CD4-positive, alpha-beta T cell (primary cell): ENCODE measurements at regions not wholly inside any gene's neighbourhood (a gene's known extent, or its start where the extent isn't known, plus 50 kb on each side); places are given as distances from the start of the nearest gene placed in this dataset.

Source experiments
- ATAC-seq: fragments of 200-7000 bp; cut with Tn5 transposase; one replicate; pipeline ENCODE4 v1.10.0; 2022; ENCODE audit warnings: mild to moderate bottlenecking; ENCODE audit not compliant: poor library complexity
- CTCF ChIA-PET: fragments of 350-600 bp; sonication (Branson Sonifier 250); formaldehyde crosslinking; loops from one replicate; lab custom pipeline; 2021; ENCODE audit warnings: antibody characterized with exemption, inconsistent platforms; lab: Charles Lee
- POLR2A ChIA-PET: fragments of 350-600 bp; sonication (Branson Sonifier 250); formaldehyde crosslinking; loops from one replicate; lab custom pipeline; 2021; ENCODE audit warnings: antibody characterized with exemption, inconsistent platforms; lab: Charles Lee
- DNase-seq, 14 experiments: peaks; one replicate each; pipeline ENCODE4 v3.0.0-alpha.2; 2013 to 2020; ENCODE audit warnings: mixed read lengths in 2 of 14
- H3K27ac ChIP-seq, 2 donors: one replicate each; pipeline versions ENCODE4 v1.5.1 to v1.7.0; 2013; ENCODE audit warnings: low read length in 2 of 2, low read depth in 1 of 2, mild to moderate bottlenecking in 1 of 2
- H3K27me3 ChIP-seq, 2 experiments: 1 replicate in 1 of 2; 2 replicates in 1 of 2; pipeline versions ENCODE4 v1.6.1 to v1.7.0; 2013; ENCODE audit warnings: low read length in 2 of 2, control low read depth in 1 of 2, mild to moderate bottlenecking in 1 of 2, moderate library complexity in 1 of 2; ENCODE audit not compliant: insufficient read depth in 2 of 2, control insufficient read depth in 1 of 2
- H3K36me3 ChIP-seq: one replicate; pipeline ENCODE4 v1.6.1; 2013; ENCODE audit warnings: low read length, control low read depth; ENCODE audit not compliant: insufficient read depth
- H3K4me1 ChIP-seq: one replicate; pipeline ENCODE4 v1.6.1; 2013; ENCODE audit warnings: low read length, control low read depth; ENCODE audit not compliant: insufficient read depth
- H3K4me3 ChIP-seq: one replicate; pipeline ENCODE4 v1.5.1; 2013; ENCODE audit warnings: mild to moderate bottlenecking, low read length, moderate library complexity
- H3K9me3 ChIP-seq, 2 experiments: 1 replicate in 1 of 2; 2 replicates in 1 of 2; pipeline versions ENCODE4 v1.6.1 to v1.7.0; 2013; ENCODE audit warnings: low read length in 2 of 2, mild to moderate bottlenecking in 2 of 2, control low read depth in 1 of 2, moderate library complexity in 1 of 2; ENCODE audit not compliant: control insufficient read depth in 1 of 2, insufficient read depth in 1 of 2
- H3K27ac Mint-ChIP-seq: one replicate; pipeline ENCODE4 v1.8.0; 2020; ENCODE audit warnings: mixed read lengths
- H3K27me3 Mint-ChIP-seq: one replicate; pipeline ENCODE4 v1.8.0; 2021; ENCODE audit warnings: mixed read lengths
- H3K36me3 Mint-ChIP-seq: one replicate; pipeline ENCODE4 v1.8.0; 2021; ENCODE audit warnings: low read depth, mixed read lengths
- H3K4me1 Mint-ChIP-seq: one replicate; pipeline ENCODE4 v1.8.0; 2021; ENCODE audit warnings: low read depth, mixed read lengths
- H3K4me3 Mint-ChIP-seq: one replicate; pipeline ENCODE4 v1.8.0; 2020; ENCODE audit warnings: mild to moderate bottlenecking, mixed read lengths
- H3K9me3 Mint-ChIP-seq: one replicate; pipeline ENCODE4 v1.8.0; 2020; ENCODE audit warnings: mixed read lengths
- intact Hi-C, 2 experiments: fragments of 100-400 bp; cut with DNase I in 1 of 2; cut with micrococcal nuclease in 1 of 2; formaldehyde crosslinking; loops; one replicate each; pipeline versions ENCODE4 v1.15.1 to v1.9.0; 2023 to 2025; cut with DNase I, micrococcal nuclease
- TF ChIP-seq, protein P1 (sequence below): fragments of 200-600 bp; IDR thresholded peaks from one replicate; pipeline ENCODE4 v1.8.0; 2022; ENCODE audit warnings: antibody characterized with exemption, mild to moderate bottlenecking

DNA sequence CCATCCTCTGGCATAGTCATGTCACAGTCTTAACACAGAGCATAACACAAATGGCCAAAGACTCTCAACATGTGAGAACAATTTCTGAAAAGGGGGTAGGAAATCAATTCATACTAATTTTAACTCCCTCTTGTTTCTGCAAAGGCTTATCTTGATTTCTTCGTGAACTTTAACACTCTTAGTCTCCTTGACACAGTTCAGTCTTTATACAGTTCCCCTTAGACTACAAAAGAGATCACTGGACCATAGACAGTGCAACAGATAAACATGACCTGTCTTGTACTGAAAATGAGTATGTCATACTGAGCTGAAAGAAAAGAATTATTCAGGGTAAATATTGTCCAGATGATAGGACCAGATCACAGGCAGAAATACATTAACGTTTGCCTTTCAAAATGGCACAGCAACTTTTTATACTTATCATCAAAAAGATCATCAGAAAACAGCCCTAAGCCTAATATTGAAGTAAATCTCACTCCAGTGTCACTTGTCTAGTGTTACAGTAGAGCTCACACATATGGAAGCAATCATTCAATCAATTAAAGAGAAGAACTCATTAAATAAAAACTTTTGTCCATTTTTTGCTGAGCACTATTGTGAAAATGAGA is 56.4 kb upstream of the VRK2 start:
- POLR2A ChIA-PET, result no interaction called here
- Mint-ChIP-seq H3K27me3 (no peaks in the 10 kb centered on the region), H3K4me3 (no peak overlapping the region), H3K9me3 (no peaks in the 10 kb centered on the region), H3K4me1 (no peaks in the 10 kb centered on the region), H3K27ac (no peak overlapping the region), H3K36me3 (no peaks in the 10 kb centered on the region)
- Histone ChIP-seq H3K27me3 (no peaks in the 10 kb centered on the region), H3K9me3 (no peaks in the 10 kb centered on the region), H3K36me3 (no peaks in the 10 kb centered on the region), H3K27ac (no peak overlapping the region), H3K4me1 (no peaks in the 10 kb centered on the region), H3K4me3 (no peak overlapping the region)
- TF ChIP-seq, protein P1, sequence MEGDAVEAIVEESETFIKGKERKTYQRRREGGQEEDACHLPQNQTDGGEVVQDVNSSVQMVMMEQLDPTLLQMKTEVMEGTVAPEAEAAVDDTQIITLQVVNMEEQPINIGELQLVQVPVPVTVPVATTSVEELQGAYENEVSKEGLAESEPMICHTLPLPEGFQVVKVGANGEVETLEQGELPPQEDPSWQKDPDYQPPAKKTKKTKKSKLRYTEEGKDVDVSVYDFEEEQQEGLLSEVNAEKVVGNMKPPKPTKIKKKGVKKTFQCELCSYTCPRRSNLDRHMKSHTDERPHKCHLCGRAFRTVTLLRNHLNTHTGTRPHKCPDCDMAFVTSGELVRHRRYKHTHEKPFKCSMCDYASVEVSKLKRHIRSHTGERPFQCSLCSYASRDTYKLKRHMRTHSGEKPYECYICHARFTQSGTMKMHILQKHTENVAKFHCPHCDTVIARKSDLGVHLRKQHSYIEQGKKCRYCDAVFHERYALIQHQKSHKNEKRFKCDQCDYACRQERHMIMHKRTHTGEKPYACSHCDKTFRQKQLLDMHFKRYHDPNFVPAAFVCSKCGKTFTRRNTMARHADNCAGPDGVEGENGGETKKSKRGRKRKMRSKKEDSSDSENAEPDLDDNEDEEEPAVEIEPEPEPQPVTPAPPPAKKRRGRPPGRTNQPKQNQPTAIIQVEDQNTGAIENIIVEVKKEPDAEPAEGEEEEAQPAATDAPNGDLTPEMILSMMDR, result no peak
- ATAC-seq (no peak), DNase-seq (no peak)
- CTCF ChIA-PET, result no interaction called here
- intact Hi-C loops, result no loop called here
